ENCODE measurements at regions not wholly inside any gene's neighbourhood (a gene's known extent, or its start where the extent isn't known, plus 50 kb on each side); places are given as distances from the start of the nearest gene placed in this dataset.

DNA sequence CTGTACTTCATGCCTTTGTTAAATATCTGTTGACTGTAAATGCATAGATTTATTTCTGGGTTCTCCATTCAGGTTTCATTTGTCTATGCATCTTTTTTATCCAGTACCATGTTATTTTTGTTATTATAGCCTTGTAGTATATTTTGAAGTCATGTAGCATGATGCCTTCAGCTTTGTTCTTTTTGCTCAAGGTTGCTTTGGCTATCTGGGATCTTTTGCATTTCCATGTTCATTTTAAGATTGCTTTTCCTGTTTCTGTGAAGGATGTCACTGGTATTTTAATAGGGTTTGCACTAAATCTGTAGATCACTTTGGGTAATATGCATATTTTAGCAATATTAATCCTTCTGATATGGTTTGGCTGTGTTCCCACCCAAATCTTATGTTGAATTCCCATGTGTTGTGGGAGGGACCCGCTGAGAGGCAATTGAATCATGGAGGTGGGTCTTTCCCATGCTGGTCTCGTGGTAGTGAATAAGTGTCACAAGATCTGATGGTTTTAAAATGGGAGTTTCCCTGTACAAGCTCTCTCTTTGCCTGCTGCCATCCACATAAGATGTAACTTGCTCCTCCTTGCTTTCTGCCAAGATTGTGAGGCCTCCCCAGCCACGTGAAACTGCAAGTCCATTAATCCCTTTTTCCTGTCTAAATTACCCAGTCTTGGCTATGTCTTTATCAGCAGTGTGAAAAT is 302.8 kb upstream of the SEMA3C start:
- no peak for DNase-seq (ENCODE audit: low read depth, low spot score)
- no peak for TF ChIP-seq CTCF (IDR thresholded peaks at IDR 0.05; ENCODE audit: low read depth, low read length)
- no peak overlapping the region for H3K4me3 ChIP-seq (ENCODE audit: low read depth, low read length)
- in situ Hi-C loops (cut with HindIII; ENCODE audit: low sequenced_read_pairs), result no loop called here

DNA sequence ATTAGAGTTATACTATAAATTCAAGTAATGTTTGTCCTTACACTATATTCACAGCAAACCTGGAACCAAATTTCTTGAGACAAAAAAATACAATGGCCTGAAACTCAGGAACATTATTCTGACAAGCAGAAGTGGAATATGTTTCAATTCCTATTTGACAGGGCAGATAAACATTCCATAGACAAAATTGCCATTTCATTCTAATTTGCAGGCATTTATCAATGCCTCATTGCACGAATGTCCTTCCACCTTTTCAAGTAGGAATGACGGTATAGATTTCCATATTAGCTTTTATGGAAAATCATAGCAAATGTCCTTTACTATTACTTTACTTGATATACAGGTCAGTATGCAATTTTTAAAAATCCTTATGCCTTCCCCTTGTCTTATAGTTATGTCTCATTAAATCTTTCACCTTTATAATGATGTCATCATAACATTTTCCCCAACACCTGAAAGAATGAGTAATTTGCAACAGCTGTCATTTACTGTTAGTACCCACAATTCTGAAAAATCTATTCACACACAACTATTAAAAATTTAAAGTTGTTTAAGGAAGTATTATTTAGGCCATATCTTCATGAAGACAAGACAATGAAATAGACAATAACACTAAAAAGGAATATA is 299.7 kb upstream of the SEMA3C start:
- in situ Hi-C loops (cut with HindIII; ENCODE audit: low sequenced_read_pairs), result no loop called here
- DNase-seq (ENCODE audit: low read depth, low spot score), result no peak
- H3K4me3 ChIP-seq (ENCODE audit: low read depth, low read length), result no peak overlapping the region
- TF ChIP-seq CTCF (IDR thresholded peaks at IDR 0.05; ENCODE audit: low read depth, low read length), result no peak

GRCh38 chr7:81213394-81213793 is 294.5 kb upstream of the SEMA3C start:
- in situ Hi-C loops (cut with HindIII; ENCODE audit: low sequenced_read_pairs), result no loop called here
- no peak for TF ChIP-seq CTCF (IDR thresholded peaks at IDR 0.05; ENCODE audit: low read depth, low read length)
- no peak for DNase-seq (ENCODE audit: low read depth, low spot score)
- no peak overlapping the region for H3K4me3 ChIP-seq (ENCODE audit: low read depth, low read length)

GRCh38 chr7:81211934-81212320 is 293.1 kb upstream of the SEMA3C start:
- DNase-seq (ENCODE audit: low read depth, low spot score), result no peak
- in situ Hi-C loops (cut with HindIII; ENCODE audit: low sequenced_read_pairs), result no loop called here
- TF ChIP-seq CTCF (IDR thresholded peaks at IDR 0.05; ENCODE audit: low read depth, low read length), result no peak
- H3K4me3 ChIP-seq (ENCODE audit: low read depth, low read length), result no peak overlapping the region

- DNase-seq (ENCODE audit: low read depth, low spot score), result peak; percentile 37
These were observed 292.5 kb upstream of the SEMA3C start for GRCh38 chr7:81211204-81211933.

More at GRCh38 chr7:81211204-81211933, 292.5 kb upstream of the SEMA3C start:
- in situ Hi-C loops (cut with HindIII; ENCODE audit: low sequenced_read_pairs), result no loop called here
- TF ChIP-seq CTCF (IDR thresholded peaks at IDR 0.05; ENCODE audit: low read depth, low read length), result no peak
- no peak overlapping the region for H3K4me3 ChIP-seq (ENCODE audit: low read depth, low read length)

All from astrocyte of the spinal cord (primary cell).